ENCODE measurements at regions not wholly inside any gene's neighbourhood (a gene's known extent, or its start where the extent isn't known, plus 50 kb on each side); places are given as distances from the start of the nearest gene placed in this dataset.

- Histone ChIP-seq H3K4me3 (no peak overlapping the region), H3K9me3 (no peaks in the 10 kb centered on the region)
- intact Hi-C loops (cut with DNase I): no loop called here
Measured at GRCh38 chr6:150673720-150674346, 74.1 kb downstream of the PLEKHG1 start.

GRCh38 chr6:150676344-150676743 lies 76.7 kb downstream of the PLEKHG1 start:
- Histone ChIP-seq H3K4me3 (no peak overlapping the region), H3K36me3 (no peaks in the 10 kb centered on the region), H3K27ac (no peak overlapping the region), H3K4me1 (no peaks in the 10 kb centered on the region), H3K27me3 (no peaks in the 10 kb centered on the region), H3K9me3 (no peaks in the 10 kb centered on the region)
- TF ChIP-seq CTCF (IDR thresholded peaks at IDR 0.05): no peak
- intact Hi-C loops (cut with DNase I): no loop called here
- no peak for DNase-seq (ENCODE audit: low spot score in 2 of 2)

More at GRCh38 chr6:150673720-150674346, 74.1 kb downstream of the PLEKHG1 start:
- H3K27ac ChIP-seq: no peak overlapping the region
- TF ChIP-seq CTCF (IDR thresholded peaks at IDR 0.05): no peak
- DNase-seq (ENCODE audit: low spot score in 2 of 2): no peak
- H3K4me1 ChIP-seq: peaks cover 4 to 6% of the 10 kb centered on the region in 2 donors
- H3K36me3 ChIP-seq: no peaks in the 10 kb centered on the region
- no peaks in the 10 kb centered on the region for H3K27me3 ChIP-seq

- intact Hi-C loops (cut with DNase I): no loop called here
- no peak for DNase-seq (ENCODE audit: low spot score in 2 of 2)
- Histone ChIP-seq H3K4me3 (no peak overlapping the region), H3K27ac (no peak overlapping the region), H3K27me3 (no peaks in the 10 kb centered on the region), H3K4me1 (no peaks in the 10 kb centered on the region), H3K9me3 (no peaks in the 10 kb centered on the region), H3K36me3 (no peaks in the 10 kb centered on the region)
- TF ChIP-seq CTCF (IDR thresholded peaks at IDR 0.05): no peak
Measured at GRCh38 chr6:150676772-150677171, 77.1 kb downstream of the PLEKHG1 start.

GRCh38 chr6:150680510-150680909 lies 80.8 kb downstream of the PLEKHG1 start:
- H3K4me1 ChIP-seq: no peaks in the 10 kb centered on the region

GRCh38 chr6:150681578-150682395 lies 82.1 kb downstream of the PLEKHG1 start:
- H3K4me1 ChIP-seq: no peaks in the 10 kb centered on the region
- intact Hi-C loops (cut with DNase I): no loop called here
- DNase-seq (ENCODE audit: low spot score in 2 of 2): no peak
- no peak overlapping the region for H3K4me3 ChIP-seq
- no peaks in the 10 kb centered on the region for H3K9me3 ChIP-seq
- TF ChIP-seq CTCF (IDR thresholded peaks at IDR 0.05): no peak
- no peaks in the 10 kb centered on the region for H3K27me3 ChIP-seq
- no peaks in the 10 kb centered on the region for H3K36me3 ChIP-seq
- H3K27ac ChIP-seq: no peak overlapping the region

More at GRCh38 chr6:150680510-150680909, 80.8 kb downstream of the PLEKHG1 start:
- no peaks in the 10 kb centered on the region for H3K36me3 ChIP-seq
- H3K9me3 ChIP-seq: no peaks in the 10 kb centered on the region
- no peaks in the 10 kb centered on the region for H3K27me3 ChIP-seq
- no peak overlapping the region for H3K27ac ChIP-seq
- intact Hi-C loops (cut with DNase I): no loop called here
- DNase-seq (ENCODE audit: low spot score in 2 of 2): no peak
- no peak for TF ChIP-seq CTCF (IDR thresholded peaks at IDR 0.05)
- H3K4me3 ChIP-seq: no peak overlapping the region

Data from ascending aorta (tissue), 2 donors.